Body of pancreas (tissue), 4 donors: ENCODE measurements at regions not wholly inside any gene's neighbourhood (a gene's known extent, or its start where the extent isn't known, plus 50 kb on each side); places are given as distances from the start of the nearest gene placed in this dataset.

Experiments
- CTCF ChIP-seq, 7 experiments: fragments of 450-650 bp in 4 of 7; fragments of 200-600 bp in 3 of 7; sonication (generic) in 3 of 7; IDR thresholded peaks; one replicate each; pipeline ENCODE4 v1.5.1; 2016 to 2019; ENCODE audit warnings: antibody characterized with exemption in 7 of 7
- POLR2A ChIP-seq, 3 donors: fragments of 450-650 bp; IDR thresholded peaks; one replicate each; pipeline ENCODE4 v1.6.1; 2016; ENCODE audit warnings: antibody characterized with exemption in 3 of 3, mild to moderate bottlenecking in 2 of 3

- no peak for TF ChIP-seq POLR2A (IDR thresholded peaks at IDR 0.05)
- no peak for TF ChIP-seq CTCF (IDR thresholded peaks at IDR 0.05)
Measured at GRCh38 chr20:61048302-61048701, 203.8 kb upstream of the CDH4 start.
